ENCODE measurements at regions not wholly inside any gene's neighbourhood (a gene's known extent, or its start where the extent isn't known, plus 50 kb on each side); places are given as distances from the start of the nearest gene placed in this dataset.

GRCh38 chr15:46460431-46461094 lies 825.7 kb downstream of the SQOR start:
- no peak for TF ChIP-seq ZFX (IDR thresholded peaks at IDR 0.05; ENCODE audit: borderline replicate concordance)
- TF ChIP-seq CTCF (IDR thresholded peaks at IDR 0.05) = no peak
- H3K27ac ChIP-seq = no peak overlapping the region

- H3K27ac ChIP-seq = no peak overlapping the region
- no peak for TF ChIP-seq ZFX (IDR thresholded peaks at IDR 0.05; ENCODE audit: borderline replicate concordance)
These were observed 826.6 kb downstream of the SQOR start for GRCh38 chr15:46461416-46461815.

GRCh38 chr15:46467041-46467440 lies 832.2 kb downstream of the SQOR start:
- TF ChIP-seq ZFX (IDR thresholded peaks at IDR 0.05; ENCODE audit: borderline replicate concordance) = no peak
- TF ChIP-seq CTCF (IDR thresholded peaks at IDR 0.05) = no peak
- H3K27ac ChIP-seq = no peak overlapping the region

GRCh38 chr15:46471096-46471495 lies 836.3 kb downstream of the SQOR start:
- TF ChIP-seq CTCF (IDR thresholded peaks at IDR 0.05) (no peak), ZFX (IDR thresholded peaks at IDR 0.05; ENCODE audit: borderline replicate concordance) (no peak)
- H3K27ac ChIP-seq = no peak overlapping the region

GRCh38 chr15:46489276-46489675 lies 854.4 kb downstream of the SQOR start:
- TF ChIP-seq ZFX (IDR thresholded peaks at IDR 0.05; ENCODE audit: borderline replicate concordance) = no peak
- TF ChIP-seq CTCF (IDR thresholded peaks at IDR 0.05) = no peak
- H3K27ac ChIP-seq = no peak overlapping the region

- TF ChIP-seq CTCF (IDR thresholded peaks at IDR 0.05) (no peak), ZFX (IDR thresholded peaks at IDR 0.05; ENCODE audit: borderline replicate concordance) (no peak)
These were observed 861.8 kb downstream of the SQOR start for GRCh38 chr15:46496491-46497115.

GRCh38 chr15:46502667-46503066 lies 867.8 kb downstream of the SQOR start:
- H3K27ac ChIP-seq = no peak overlapping the region
- TF ChIP-seq CTCF (IDR thresholded peaks at IDR 0.05) (peak; percentile 44), ZFX (IDR thresholded peaks at IDR 0.05; ENCODE audit: borderline replicate concordance) (no peak)

More at GRCh38 chr15:46496491-46497115, 861.8 kb downstream of the SQOR start:
- no peak overlapping the region for H3K27ac ChIP-seq
